Upper lobe of right lung (tissue), 1 donor: ENCODE measurements at regions not wholly inside any gene's neighbourhood (a gene's known extent, or its start where the extent isn't known, plus 50 kb on each side); places are given as distances from the start of the nearest gene placed in this dataset.
"Not testable (repeated sequence)": the region's sequence is repeated elsewhere in the genome, so short reads cannot be mapped to it uniquely, and the experiment has no call there.

Experiments
- ATAC-seq: fragments of 200-7000 bp; cut with Tn5 transposase; one replicate; pipeline ENCODE4 v1.9.1; 2020; ENCODE audit warnings: mild to moderate bottlenecking, moderate library complexity
- DNase-seq: peaks from one replicate; pipeline ENCODE4 v3.0.0-alpha.2; 2020
- H3K27ac ChIP-seq: fragments of 200-600 bp; one replicate; pipeline ENCODE4 v1.8.0; 2022
- H3K27me3 ChIP-seq: fragments of 200-600 bp; one replicate; pipeline ENCODE4 v1.8.0; 2022; ENCODE audit warnings: mild to moderate bottlenecking
- H3K36me3 ChIP-seq: fragments of 200-600 bp; one replicate; pipeline ENCODE4 v1.8.0; 2022
- H3K4me1 ChIP-seq: fragments of 200-600 bp; one replicate; pipeline ENCODE4 v1.8.0; 2022
- H3K4me3 ChIP-seq: fragments of 200-600 bp; one replicate; pipeline ENCODE4 v1.8.0; 2022; ENCODE audit warnings: mild to moderate bottlenecking
- H3K9me3 ChIP-seq: fragments of 200-600 bp; one replicate; pipeline ENCODE4 v1.8.0; 2022
- intact Hi-C: fragments of 100-400 bp; cut with DNase I; formaldehyde crosslinking; loops from one replicate; pipeline ENCODE4 v1.11.0; 2022
- TF ChIP-seq, protein P1 (sequence below): fragments of 200-600 bp; IDR thresholded peaks from one replicate; pipeline ENCODE4 v1.8.0; 2022; ENCODE audit warnings: antibody characterized with exemption
- donor health status: DM: no; HTN: yes; CAD: no; lungs with severe emphysema.

DNA sequence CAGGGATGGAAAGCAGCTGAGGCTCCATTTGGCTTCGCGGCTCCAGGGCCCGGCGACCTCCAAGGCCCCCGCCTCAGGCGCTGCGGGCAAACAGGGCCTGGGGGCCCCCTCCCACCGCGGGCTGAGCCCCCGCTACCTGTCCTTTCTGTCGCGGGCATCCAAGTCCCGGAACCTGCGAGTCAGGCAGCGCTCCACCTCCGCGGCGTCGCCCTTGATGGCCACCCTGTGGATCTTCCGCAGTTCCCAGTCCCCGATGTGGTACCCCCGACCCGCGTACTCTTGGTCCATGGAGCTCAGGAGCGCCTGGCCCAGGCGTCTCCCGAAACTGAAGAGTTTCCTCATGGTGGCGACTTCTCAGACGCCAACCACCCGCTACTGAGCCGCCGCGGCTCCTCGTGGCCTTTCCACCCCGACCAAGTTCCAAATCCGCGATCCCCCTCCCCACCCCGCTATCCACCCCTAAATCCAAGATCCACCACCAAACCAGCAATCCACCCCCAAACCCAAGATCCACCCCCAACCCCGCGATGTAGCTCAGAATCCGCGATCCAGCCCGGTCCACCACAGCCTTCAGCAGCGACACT is 86.5 kb upstream of the CCDC180 start:
- ATAC-seq (no peak), DNase-seq (no peak)
- Histone ChIP-seq H3K4me1 (peaks cover 13% of the 10 kb centered on the region), H3K9me3 (no peaks in the 10 kb centered on the region), H3K27me3 (peaks cover 60% of the 10 kb centered on the region), H3K27ac (no peak overlapping the region), H3K36me3 (no peaks in the 10 kb centered on the region), H3K4me3 (no peak overlapping the region)
- TF ChIP-seq, protein P1, sequence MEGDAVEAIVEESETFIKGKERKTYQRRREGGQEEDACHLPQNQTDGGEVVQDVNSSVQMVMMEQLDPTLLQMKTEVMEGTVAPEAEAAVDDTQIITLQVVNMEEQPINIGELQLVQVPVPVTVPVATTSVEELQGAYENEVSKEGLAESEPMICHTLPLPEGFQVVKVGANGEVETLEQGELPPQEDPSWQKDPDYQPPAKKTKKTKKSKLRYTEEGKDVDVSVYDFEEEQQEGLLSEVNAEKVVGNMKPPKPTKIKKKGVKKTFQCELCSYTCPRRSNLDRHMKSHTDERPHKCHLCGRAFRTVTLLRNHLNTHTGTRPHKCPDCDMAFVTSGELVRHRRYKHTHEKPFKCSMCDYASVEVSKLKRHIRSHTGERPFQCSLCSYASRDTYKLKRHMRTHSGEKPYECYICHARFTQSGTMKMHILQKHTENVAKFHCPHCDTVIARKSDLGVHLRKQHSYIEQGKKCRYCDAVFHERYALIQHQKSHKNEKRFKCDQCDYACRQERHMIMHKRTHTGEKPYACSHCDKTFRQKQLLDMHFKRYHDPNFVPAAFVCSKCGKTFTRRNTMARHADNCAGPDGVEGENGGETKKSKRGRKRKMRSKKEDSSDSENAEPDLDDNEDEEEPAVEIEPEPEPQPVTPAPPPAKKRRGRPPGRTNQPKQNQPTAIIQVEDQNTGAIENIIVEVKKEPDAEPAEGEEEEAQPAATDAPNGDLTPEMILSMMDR = no peak
- intact Hi-C loops = no loop called here

DNA sequence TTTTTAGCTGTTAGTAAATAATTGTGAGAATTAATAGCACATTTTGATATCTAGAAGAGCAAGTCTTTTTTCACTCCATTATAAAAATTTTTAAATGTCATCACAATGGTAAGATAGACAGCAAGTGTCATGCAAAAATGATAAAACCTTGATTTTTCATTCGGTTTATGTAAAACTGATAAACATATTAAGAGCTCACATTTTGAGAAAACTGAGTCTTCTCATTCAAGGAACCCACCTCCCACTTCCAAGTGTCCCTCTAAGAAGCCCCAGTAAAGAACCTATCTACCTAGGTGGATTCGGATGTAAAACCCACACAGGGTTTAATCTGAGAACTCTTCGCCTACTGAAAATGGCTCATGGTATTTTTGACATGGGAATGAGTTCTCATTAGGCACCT is 87.1 kb upstream of the CCDC180 start:
- peaks cover 13% of the 10 kb centered on the region for H3K4me1 ChIP-seq
- intact Hi-C loops, DNase-seq, H3K9me3 ChIP-seq, H3K27ac ChIP-seq, H3K36me3 ChIP-seq, ATAC-seq, H3K4me3 ChIP-seq: not testable (repeated sequence)
- peaks cover 58% of the 10 kb centered on the region for H3K27me3 ChIP-seq

DNA sequence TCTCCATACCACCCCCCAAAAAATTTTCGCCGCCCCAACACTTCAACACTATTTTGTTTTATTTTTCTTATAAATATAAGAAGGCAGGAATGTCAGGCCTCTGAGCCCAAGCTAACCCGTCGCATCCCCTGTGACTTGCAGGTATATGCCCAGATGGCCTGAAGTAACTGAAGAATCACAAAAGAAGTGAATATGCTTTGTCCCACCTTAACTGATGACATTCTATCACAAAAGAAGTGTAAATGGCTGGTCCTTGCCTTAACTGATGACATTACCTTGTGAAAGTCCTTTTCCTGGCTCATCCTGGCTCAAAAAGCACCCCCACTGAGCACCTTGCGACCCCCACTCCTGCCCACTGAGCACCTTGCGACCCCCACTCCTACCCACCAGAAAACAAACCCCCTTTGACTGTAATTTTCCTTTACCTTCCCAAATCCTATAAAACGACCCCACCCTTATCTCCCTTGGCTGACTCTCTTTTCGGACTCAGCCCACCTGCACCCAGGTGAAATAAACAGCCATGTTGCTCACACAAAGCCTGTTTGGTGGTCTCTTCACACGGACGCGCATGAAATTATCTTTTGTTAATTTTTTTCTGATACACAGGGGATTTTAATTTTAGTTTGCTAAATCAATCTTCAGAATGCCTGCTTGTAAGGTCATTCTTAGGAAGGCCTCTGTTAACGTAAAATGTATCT is 87.9 kb upstream of the CCDC180 start:
- H3K4me3 ChIP-seq, ATAC-seq, H3K9me3 ChIP-seq, intact Hi-C loops, H3K36me3 ChIP-seq, DNase-seq, H3K27ac ChIP-seq: not testable (repeated sequence)
- peaks cover 13% of the 10 kb centered on the region for H3K4me1 ChIP-seq
- peaks cover 53% of the 10 kb centered on the region for H3K27me3 ChIP-seq

DNA sequence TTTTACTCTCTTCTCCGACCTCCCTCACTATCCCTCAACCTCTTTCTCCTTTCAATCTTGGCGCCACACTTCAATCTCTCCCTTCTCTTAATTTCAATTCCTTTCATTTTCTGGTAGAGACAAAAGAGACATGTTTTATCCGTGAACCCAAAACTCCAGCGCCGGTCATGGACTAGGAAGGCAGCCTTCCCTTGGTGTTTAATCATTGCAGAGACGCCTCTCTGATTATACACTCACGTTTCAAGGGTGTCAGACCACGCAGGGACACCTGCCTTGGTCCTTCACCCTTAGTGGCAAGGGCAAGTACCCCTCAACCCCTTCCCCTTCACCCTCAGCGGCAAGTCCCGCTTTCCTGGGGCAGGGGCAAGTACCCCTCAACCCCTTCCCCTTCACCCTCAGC is 92.3 kb upstream of the CCDC180 start:
- H3K36me3 ChIP-seq, H3K27me3 ChIP-seq, ATAC-seq, H3K27ac ChIP-seq, H3K9me3 ChIP-seq, H3K4me1 ChIP-seq, H3K4me3 ChIP-seq, intact Hi-C loops, DNase-seq: not testable (repeated sequence)

DNA sequence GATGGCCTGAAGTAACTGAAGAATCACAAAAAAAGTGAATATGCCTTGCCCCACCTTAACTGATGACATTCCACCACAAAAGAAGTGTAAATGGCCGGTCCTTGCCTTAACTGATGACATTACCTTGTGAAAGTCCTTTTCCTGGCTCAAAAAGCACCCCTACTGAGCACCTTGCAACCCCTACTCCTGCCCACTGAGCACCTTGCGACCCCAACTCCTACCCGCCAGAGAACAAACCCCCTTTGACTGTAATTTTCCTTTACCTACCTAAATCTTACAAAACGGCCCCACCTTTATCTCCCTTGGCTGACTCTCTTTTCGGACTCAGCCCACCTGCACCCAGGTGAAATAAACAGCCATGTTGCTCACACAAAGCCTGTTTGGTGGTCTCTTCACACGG is 92.9 kb upstream of the CCDC180 start:
- H3K4me3 ChIP-seq, H3K36me3 ChIP-seq, H3K4me1 ChIP-seq, H3K27ac ChIP-seq, ATAC-seq, intact Hi-C loops, DNase-seq, H3K9me3 ChIP-seq, H3K27me3 ChIP-seq: not testable (repeated sequence)

DNA sequence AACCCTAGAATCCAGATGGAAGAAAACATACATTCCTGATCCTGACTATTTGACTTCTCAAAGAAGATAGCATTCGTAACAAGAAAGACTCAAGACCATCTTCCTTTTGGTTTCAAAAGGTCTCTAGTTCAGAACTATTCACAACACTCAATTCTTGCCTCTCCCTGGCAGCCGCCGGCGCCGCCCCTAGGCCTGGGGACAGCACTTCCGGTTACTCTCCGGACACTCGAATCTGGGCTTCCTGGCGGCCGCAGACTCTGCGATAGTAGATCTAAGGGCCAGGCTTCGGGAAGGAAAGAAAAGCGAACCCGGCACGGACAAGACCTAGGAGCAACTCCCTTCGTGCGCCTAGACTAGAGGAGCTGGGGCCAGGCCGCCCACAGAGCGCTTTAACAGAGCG is 107.8 kb upstream of the CCDC180 start:
- H3K9me3 ChIP-seq, H3K4me3 ChIP-seq, H3K27ac ChIP-seq, H3K4me1 ChIP-seq, H3K27me3 ChIP-seq, intact Hi-C loops, H3K36me3 ChIP-seq, DNase-seq: not testable (repeated sequence)
- ATAC-seq = peak; percentile 76

DNA sequence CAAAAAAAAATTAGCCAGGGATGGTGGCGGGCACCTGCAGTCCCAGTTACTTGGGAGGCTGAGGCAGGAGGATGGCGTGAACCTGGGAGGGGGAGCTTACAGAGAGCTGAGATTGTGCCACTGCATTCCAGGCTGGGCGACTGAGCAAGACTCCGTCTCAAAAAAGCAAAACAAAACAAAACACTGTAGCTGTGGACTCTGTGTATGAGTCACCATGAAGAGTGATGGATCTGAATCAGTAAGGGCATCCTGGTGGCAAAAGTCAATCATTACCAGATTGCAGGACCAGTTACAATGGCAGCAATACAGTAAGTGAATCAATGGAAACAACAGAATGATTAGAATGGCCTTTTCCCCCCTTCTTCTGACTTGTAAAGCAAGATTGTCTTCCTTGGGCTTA is 113.7 kb upstream of the CCDC180 start:
- H3K27ac ChIP-seq, ATAC-seq, H3K4me1 ChIP-seq, H3K36me3 ChIP-seq, H3K9me3 ChIP-seq, intact Hi-C loops, H3K4me3 ChIP-seq, DNase-seq, H3K27me3 ChIP-seq: not testable (repeated sequence)

DNA sequence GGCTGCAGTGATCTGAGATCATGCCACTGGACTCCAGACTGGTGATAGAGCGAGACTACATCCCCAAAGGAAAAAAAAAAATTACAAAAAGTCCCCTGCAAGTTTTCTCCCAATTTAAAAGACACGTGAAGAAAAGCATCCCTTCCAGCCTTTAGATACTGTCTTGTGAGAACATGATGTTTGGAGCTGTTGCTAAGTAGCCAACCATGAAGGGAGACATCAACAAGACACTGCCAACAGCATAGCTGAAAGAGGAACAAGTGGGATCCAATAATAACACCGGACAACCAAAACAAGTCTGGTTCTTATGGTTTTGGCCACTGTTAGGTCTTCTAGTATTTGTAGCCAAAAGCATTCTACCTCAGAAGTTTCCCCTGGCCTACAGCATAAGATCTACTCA is 118.9 kb upstream of the CCDC180 start:
- no peak for ATAC-seq
- no peak overlapping the region for H3K4me3 ChIP-seq
- intact Hi-C loops = no loop called here
- no peak overlapping the region for H3K27ac ChIP-seq
- H3K4me1 ChIP-seq = no peaks in the 10 kb centered on the region
- no peak for DNase-seq
- H3K9me3 ChIP-seq = no peaks in the 10 kb centered on the region
- H3K27me3 ChIP-seq = no peaks in the 10 kb centered on the region
- TF ChIP-seq, protein P1 = no peak
- H3K36me3 ChIP-seq = no peaks in the 10 kb centered on the region

DNA sequence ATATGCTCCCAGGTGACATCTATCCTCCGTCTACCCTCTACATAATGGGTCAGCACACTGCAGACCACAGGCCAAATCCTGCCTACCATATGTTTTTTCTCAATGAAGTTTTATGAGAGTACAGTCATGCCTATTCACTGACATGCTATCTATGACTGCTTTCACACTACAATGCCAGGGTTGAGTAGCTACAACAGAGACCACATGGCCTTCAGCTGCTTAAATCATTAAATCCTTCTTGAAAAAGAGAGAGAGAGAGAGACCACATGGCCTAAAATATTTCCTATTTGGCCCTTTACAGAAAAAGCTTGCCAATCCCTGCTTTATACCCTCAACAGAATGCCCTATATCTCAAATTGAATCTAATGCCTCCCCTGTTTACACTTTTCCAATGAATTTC is 119.8 kb upstream of the CCDC180 start:
- H3K36me3 ChIP-seq, H3K27ac ChIP-seq, H3K4me3 ChIP-seq, ATAC-seq, DNase-seq, H3K9me3 ChIP-seq, H3K4me1 ChIP-seq, H3K27me3 ChIP-seq, intact Hi-C loops: not testable (repeated sequence)
